Liver (tissue), 8 donors: ENCODE measurements at regions not wholly inside any gene's neighbourhood (a gene's known extent, or its start where the extent isn't known, plus 50 kb on each side); places are given as distances from the start of the nearest gene placed in this dataset.

ENCODE experiments used
- DNase-seq: peaks from one replicate; pipeline ENCODE4 v3.0.0-alpha.2; 2017; ENCODE audit warnings: low spot score
- H3K27ac ChIP-seq, 2 donors: one replicate each; pipeline ENCODE4 v1.7.0; 2013; ENCODE audit warnings: inconsistent platforms in 2 of 2, low read length in 2 of 2, control low read depth in 1 of 2, low read depth in 1 of 2, mild to moderate bottlenecking in 1 of 2
- H3K27me3 ChIP-seq, 4 donors: one replicate each; pipeline versions ENCODE4 v1.6.1 to v1.7.0; 2013; ENCODE audit warnings: low read length in 3 of 4, inconsistent platforms in 1 of 4, mild to moderate bottlenecking in 1 of 4, moderate library complexity in 1 of 4; ENCODE audit not compliant: control insufficient read depth in 4 of 4, insufficient read depth in 4 of 4
- H3K36me3 ChIP-seq, 4 donors: one replicate each; pipeline versions ENCODE4 v1.6.1 to v1.7.0; 2013; ENCODE audit warnings: low read length in 3 of 4, mild to moderate bottlenecking in 3 of 4, low read depth in 1 of 4, moderate library complexity in 1 of 4; ENCODE audit not compliant: control insufficient read depth in 4 of 4, insufficient read depth in 3 of 4
- H3K4me1 ChIP-seq, 4 donors: one replicate each; pipeline versions ENCODE4 v1.6.1 to v1.7.0; 2013; ENCODE audit warnings: low read length in 3 of 4, mild to moderate bottlenecking in 3 of 4, moderate library complexity in 1 of 4; ENCODE audit not compliant: control insufficient read depth in 4 of 4, insufficient read depth in 4 of 4
- H3K4me3 ChIP-seq, 3 donors: one replicate each; pipeline versions ENCODE4 v1.6.1 to v1.7.0; 2013; ENCODE audit warnings: low read length in 3 of 3, control low read depth in 1 of 3, low read depth in 1 of 3, mild to moderate bottlenecking in 1 of 3
- H3K9ac ChIP-seq, 2 donors: one replicate each; pipeline ENCODE4 v1.7.0; 2013; ENCODE audit warnings: low read length in 2 of 2, mild to moderate bottlenecking in 2 of 2, moderate library complexity in 2 of 2, control low read depth in 1 of 2, low read depth in 1 of 2
- H3K9me3 ChIP-seq, 4 donors: one replicate each; pipeline versions ENCODE4 v1.6.1 to v1.7.0; 2013; ENCODE audit warnings: low read length in 3 of 4; ENCODE audit not compliant: control insufficient read depth in 4 of 4
- ATF3 ChIP-seq: IDR thresholded peaks from 2 replicates; pipeline ENCODE4 v1.6.1; 2016; ENCODE audit warnings: antibody characterized with exemption
- CTCF ChIP-seq: fragments of 150-350 bp; IDR thresholded peaks from 2 replicates; pipeline ENCODE4 v1.5.1; 2017; ENCODE audit warnings: improper control_type of control experiment, low read depth, low read length; ENCODE audit not compliant: missing input control
- EGR1 ChIP-seq, 2 donors: IDR thresholded peaks; 2 replicates each; pipeline ENCODE4 v1.6.1; 2016 to 2018; ENCODE audit warnings: antibody characterized with exemption in 2 of 2, low read depth in 2 of 2
- FOXA1 ChIP-seq: IDR thresholded peaks from 2 replicates; pipeline ENCODE4 v1.6.1; 2016; ENCODE audit warnings: antibody characterized with exemption
- FOXA2 ChIP-seq: IDR thresholded peaks from 2 replicates; pipeline ENCODE4 v1.6.1; 2016; ENCODE audit warnings: antibody characterized with exemption
- GABPA ChIP-seq, 2 donors: IDR thresholded peaks in 1 of 2; conservative IDR thresholded peaks in 1 of 2; 2 replicates each; pipeline ENCODE4 v1.6.1; 2016; ENCODE audit warnings: antibody characterized with exemption in 2 of 2, mild to moderate bottlenecking in 1 of 2, moderate library complexity in 1 of 2
- HNF4A ChIP-seq, 2 donors: conservative IDR thresholded peaks; 2 replicates each; pipeline ENCODE4 v1.6.1; 2016; ENCODE audit warnings: antibody characterized with exemption in 2 of 2, mild to moderate bottlenecking in 2 of 2
- HNF4G ChIP-seq: IDR thresholded peaks from 2 replicates; pipeline ENCODE4 v1.6.1; 2016; ENCODE audit warnings: antibody characterized with exemption
- JUND ChIP-seq, 2 donors: IDR thresholded peaks; 2 replicates each; pipeline ENCODE4 v1.6.1; 2016; ENCODE audit warnings: antibody characterized with exemption in 2 of 2
- MAX ChIP-seq: IDR thresholded peaks from 2 replicates; pipeline ENCODE4 v1.6.1; 2016; ENCODE audit warnings: antibody characterized with exemption
- NR2F2 ChIP-seq: IDR thresholded peaks from 2 replicates; pipeline ENCODE4 v1.6.1; 2016; ENCODE audit warnings: antibody characterized with exemption
- RAD21 ChIP-seq, 2 donors: IDR thresholded peaks; 2 replicates each; pipeline ENCODE4 v1.6.1; 2016; ENCODE audit warnings: antibody characterized with exemption in 2 of 2, mild to moderate bottlenecking in 2 of 2
- REST ChIP-seq: IDR thresholded peaks from 2 replicates; pipeline ENCODE4 v1.6.1; 2016; ENCODE audit warnings: antibody characterized with exemption, mild to moderate bottlenecking
- RXRA ChIP-seq, 2 donors: IDR thresholded peaks; 2 replicates each; pipeline ENCODE4 v1.6.1; 2017 to 2018; ENCODE audit warnings: antibody characterized with exemption in 2 of 2, mild to moderate bottlenecking in 1 of 2
- SP1 ChIP-seq: IDR thresholded peaks from 2 replicates; pipeline ENCODE4 v1.6.1; 2018; ENCODE audit warnings: antibody characterized with exemption, mild to moderate bottlenecking
- TAF1 ChIP-seq: conservative IDR thresholded peaks from 2 replicates; pipeline ENCODE4 v1.6.1; 2016; ENCODE audit warnings: antibody characterized with exemption, mild to moderate bottlenecking
- YY1 ChIP-seq: IDR thresholded peaks from 2 replicates; pipeline ENCODE4 v1.6.1; 2016; ENCODE audit warnings: antibody characterized with exemption, mild to moderate bottlenecking
- ZBTB33 ChIP-seq: IDR thresholded peaks from 2 replicates; pipeline ENCODE4 v1.6.1; 2016; ENCODE audit warnings: antibody characterized with exemption
- WGBS: extraction: QIAGEN DNeasy Blood & Tissue Kit; methylation state at CpG from one replicate; pipeline ENCODE4 v1.1.7; 2013; 5-methylcytosine and 5-hydroxymethylcytosine counted together
- donor health status: healthy.
- donor health status: healthy.
- donor health status: healthy.
- donor health status: healthy.
- donor health status: healthy.

GRCh38 chr15:85979929-85980328, 99.7 kb upstream of the AGBL1 start:
- Histone ChIP-seq H3K27ac (no peak overlapping the region), H3K4me3 (no peak overlapping the region), H3K27me3 (no peaks in the 10 kb centered on the region), H3K4me1 (peaks cover 0 to 1% (median 0%) of the 10 kb centered on the region in 4 donors), H3K9ac (no peak overlapping the region), H3K36me3 (no peaks in the 10 kb centered on the region), H3K9me3 (peaks cover 0 to 4% (median 0%) of the 10 kb centered on the region in 4 donors)
- WGBS: 97% methylated on average over 5 of the region's 5 CpGs
- DNase-seq: no peak
- no peak for TF ChIP-seq RXRA (IDR thresholded peaks at IDR 0.05)
- TF ChIP-seq HNF4G: no peak
- TF ChIP-seq CTCF: no peak
- no peak for TF ChIP-seq TAF1
- TF ChIP-seq REST: no peak
- TF ChIP-seq MAX: no peak
- TF ChIP-seq FOXA1: no peak
- no peak for TF ChIP-seq EGR1 (IDR thresholded peaks at IDR 0.05; ENCODE audit: low read depth in 2 of 2)
- no peak for TF ChIP-seq JUND (IDR thresholded peaks at IDR 0.05)
- TF ChIP-seq ATF3: no peak
- no peak for TF ChIP-seq FOXA2
- TF ChIP-seq GABPA (IDR thresholded peaks at IDR 0.05 in 1 of 2, conservative IDR thresholded peaks at IDR 0.05 in 1 of 2): no peak
- no peak for TF ChIP-seq SP1
- TF ChIP-seq ZBTB33: no peak
- no peak for TF ChIP-seq HNF4A (conservative IDR thresholded peaks at IDR 0.05)
- TF ChIP-seq RAD21 (IDR thresholded peaks at IDR 0.05): no peak
- no peak for TF ChIP-seq NR2F2
- TF ChIP-seq YY1: no peak
